ENCODE measurements at regions not wholly inside any gene's neighbourhood (a gene's known extent, or its start where the extent isn't known, plus 50 kb on each side); places are given as distances from the start of the nearest gene placed in this dataset.
A peak's percentile ranks its signal among the peaks of the same experiment; 100 is the strongest.

DNA sequence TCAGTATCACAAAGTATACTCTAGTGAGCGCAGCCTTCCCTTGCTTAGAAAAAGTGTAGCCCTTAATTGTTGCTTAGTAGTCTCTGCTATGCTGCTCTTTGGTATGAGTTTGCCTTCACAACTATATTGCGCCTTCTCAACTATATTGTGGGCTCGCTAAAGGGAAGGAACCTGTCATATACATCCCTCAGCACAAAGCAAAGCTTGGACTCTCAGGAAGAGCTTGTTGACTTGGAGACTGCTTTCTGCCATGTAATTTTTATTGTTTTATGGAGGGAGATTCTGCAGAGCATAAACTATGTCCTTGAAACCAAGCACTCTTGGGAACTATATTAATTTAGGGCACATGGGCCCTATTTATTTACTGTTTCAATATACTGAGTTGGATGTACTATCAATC lies 119.1 kb upstream of the HAPLN1 start:
- in situ Hi-C loops (cut with HindIII; ENCODE audit: low sequenced_read_pairs): no loop called here
- H3K4me3 ChIP-seq (ENCODE audit: low read depth, low read length): no peak overlapping the region
- no peak for DNase-seq (ENCODE audit: low read depth)
- TF ChIP-seq, protein P1, sequence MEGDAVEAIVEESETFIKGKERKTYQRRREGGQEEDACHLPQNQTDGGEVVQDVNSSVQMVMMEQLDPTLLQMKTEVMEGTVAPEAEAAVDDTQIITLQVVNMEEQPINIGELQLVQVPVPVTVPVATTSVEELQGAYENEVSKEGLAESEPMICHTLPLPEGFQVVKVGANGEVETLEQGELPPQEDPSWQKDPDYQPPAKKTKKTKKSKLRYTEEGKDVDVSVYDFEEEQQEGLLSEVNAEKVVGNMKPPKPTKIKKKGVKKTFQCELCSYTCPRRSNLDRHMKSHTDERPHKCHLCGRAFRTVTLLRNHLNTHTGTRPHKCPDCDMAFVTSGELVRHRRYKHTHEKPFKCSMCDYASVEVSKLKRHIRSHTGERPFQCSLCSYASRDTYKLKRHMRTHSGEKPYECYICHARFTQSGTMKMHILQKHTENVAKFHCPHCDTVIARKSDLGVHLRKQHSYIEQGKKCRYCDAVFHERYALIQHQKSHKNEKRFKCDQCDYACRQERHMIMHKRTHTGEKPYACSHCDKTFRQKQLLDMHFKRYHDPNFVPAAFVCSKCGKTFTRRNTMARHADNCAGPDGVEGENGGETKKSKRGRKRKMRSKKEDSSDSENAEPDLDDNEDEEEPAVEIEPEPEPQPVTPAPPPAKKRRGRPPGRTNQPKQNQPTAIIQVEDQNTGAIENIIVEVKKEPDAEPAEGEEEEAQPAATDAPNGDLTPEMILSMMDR (IDR thresholded peaks at IDR 0.05; ENCODE audit: low read depth, low read length, missing control alignments): no peak

DNA sequence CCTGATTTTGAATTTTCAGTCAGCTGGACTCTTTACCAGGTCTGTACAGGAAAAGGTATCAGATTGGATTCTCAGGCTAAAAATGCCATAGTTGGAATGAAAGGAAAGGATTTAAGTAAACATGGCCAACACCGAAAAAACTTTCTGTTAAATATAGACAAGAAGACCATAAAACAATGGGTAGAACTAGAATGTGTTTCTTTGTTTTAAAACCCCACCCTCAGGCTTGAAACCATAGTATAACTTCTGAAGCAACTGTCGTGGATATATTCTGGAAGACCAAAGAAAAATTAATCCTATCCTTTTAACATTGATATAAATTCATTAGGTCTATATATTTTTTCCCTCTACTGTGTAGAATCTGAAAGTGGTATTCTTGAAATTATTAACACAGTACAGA lies 118.6 kb upstream of the HAPLN1 start:
- in situ Hi-C loops (cut with HindIII; ENCODE audit: low sequenced_read_pairs): no loop called here
- TF ChIP-seq, protein P1 (IDR thresholded peaks at IDR 0.05; ENCODE audit: low read depth, low read length, missing control alignments): no peak
- DNase-seq (ENCODE audit: low read depth): no peak
- no peak overlapping the region for H3K4me3 ChIP-seq (ENCODE audit: low read depth, low read length)

DNA sequence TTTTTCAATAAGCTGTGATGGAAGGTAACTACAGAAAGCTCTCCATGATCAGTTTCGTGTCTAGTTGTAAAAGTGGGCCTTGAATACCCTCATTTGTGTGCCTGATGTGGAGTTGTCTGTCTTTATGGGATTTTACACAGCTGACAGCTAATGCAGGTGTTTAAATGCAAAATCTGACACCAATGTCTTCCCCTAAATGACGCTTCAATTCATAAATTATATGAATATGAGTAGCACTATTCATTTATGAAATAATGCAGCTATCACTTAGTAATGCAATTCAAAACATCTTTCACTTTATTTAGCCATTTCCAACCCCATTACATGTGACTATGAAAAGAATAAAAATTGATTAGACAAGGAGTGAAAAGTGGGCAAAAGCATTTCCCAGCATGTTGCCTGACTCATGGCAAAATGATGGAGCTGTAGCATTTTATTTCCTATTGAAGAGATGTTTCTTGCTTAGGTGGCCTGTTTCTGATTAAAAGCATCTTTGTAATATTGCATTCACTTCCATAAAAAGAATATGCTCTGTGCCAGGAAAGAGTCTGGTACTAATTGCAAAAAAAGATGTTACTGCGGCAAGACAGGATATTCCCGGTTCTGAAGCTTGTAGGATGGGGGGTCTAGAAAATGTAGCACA lies 116.7 kb upstream of the HAPLN1 start:
- in situ Hi-C loops (cut with HindIII; ENCODE audit: low sequenced_read_pairs): no loop called here
- no peak overlapping the region for H3K4me3 ChIP-seq (ENCODE audit: low read depth, low read length)
- peak; percentile 45 for DNase-seq (ENCODE audit: low read depth)
- TF ChIP-seq, protein P1 (IDR thresholded peaks at IDR 0.05; ENCODE audit: low read depth, low read length, missing control alignments): no peak

DNA sequence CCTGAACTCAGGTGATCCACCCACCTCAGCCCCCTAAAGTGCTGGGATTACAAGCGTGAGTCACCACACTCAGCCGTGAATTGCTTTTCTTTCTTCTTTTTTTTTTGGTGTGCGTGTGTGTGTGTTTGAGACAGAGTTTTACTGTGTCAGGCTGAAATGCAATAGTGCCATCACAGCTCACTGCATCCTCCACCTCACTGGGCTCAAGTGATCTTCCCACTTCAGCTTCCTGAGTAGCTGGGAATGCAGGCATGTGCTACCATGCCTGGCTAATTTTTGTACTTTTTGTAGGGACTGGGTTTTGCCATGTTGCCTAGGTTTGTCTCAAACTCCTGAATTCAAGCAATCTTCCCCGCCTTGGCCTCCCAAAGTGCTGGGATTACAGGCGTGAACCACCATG lies 113.7 kb upstream of the HAPLN1 start:
- DNase-seq (ENCODE audit: low read depth): no peak
- in situ Hi-C loops (cut with HindIII; ENCODE audit: low sequenced_read_pairs): no loop called here
- TF ChIP-seq, protein P1 (IDR thresholded peaks at IDR 0.05; ENCODE audit: low read depth, low read length, missing control alignments): no peak
- H3K4me3 ChIP-seq (ENCODE audit: low read depth, low read length): no peak overlapping the region

DNA sequence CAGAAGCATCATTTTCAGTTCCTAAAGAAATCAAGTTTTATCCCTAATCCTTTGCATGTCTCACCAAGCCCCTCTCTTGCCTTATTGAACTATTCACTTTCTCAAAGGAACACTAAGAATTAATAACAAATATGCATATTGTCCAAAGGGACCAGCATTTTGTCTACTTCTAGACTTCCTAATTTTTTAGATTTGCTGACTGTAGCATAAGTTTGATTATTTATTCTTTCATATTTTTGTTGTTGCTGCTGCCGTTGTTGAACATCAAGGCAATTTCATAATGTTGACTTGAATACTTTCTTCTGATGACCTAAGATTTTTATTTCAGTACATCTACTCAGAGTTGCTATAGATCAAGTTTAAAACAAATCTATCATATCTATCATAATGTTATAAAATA lies 111.2 kb upstream of the HAPLN1 start:
- TF ChIP-seq, protein P1 (IDR thresholded peaks at IDR 0.05; ENCODE audit: low read depth, low read length, missing control alignments): no peak
- in situ Hi-C loops (cut with HindIII; ENCODE audit: low sequenced_read_pairs): no loop called here
- H3K4me3 ChIP-seq (ENCODE audit: low read depth, low read length): no peak overlapping the region
- DNase-seq (ENCODE audit: low read depth): no peak

DNA sequence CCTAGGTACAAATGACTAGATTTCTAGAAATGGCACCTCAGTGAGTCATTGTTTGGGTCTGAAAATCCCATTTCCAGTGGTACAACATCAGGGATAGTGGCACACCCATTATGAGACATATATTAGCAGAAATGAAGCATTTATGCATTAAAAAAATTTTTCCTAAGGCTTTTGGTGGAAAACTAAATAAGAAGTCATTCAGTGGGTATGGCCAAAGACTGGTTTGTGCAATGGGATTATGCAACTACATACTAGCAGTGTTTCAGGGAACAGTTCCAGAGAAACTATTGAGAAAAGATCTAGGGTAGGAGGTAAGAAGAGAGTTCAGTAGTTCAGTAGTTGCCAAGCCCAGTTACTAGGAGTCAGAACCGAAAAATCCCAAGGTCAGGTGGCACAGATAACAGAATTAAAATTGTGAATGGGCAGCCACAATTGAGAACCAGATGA lies 106.5 kb upstream of the HAPLN1 start:
- no peak overlapping the region for H3K4me3 ChIP-seq (ENCODE audit: low read depth, low read length)
- TF ChIP-seq, protein P1 (IDR thresholded peaks at IDR 0.05; ENCODE audit: low read depth, low read length, missing control alignments): no peak
- no peak for DNase-seq (ENCODE audit: low read depth)
- in situ Hi-C loops (cut with HindIII; ENCODE audit: low sequenced_read_pairs): no loop called here

Data from astrocyte of the cerebellum (primary cell).